Endothelial cell of umbilical vein (primary cell): ENCODE measurements at regions not wholly inside any gene's neighbourhood (a gene's known extent, or its start where the extent isn't known, plus 50 kb on each side); places are given as distances from the start of the nearest gene placed in this dataset.

Experiments
- BruUV-seq: library from RNA; stranded (reverse); fragments of 400-500 nt; replicated peaks from 2 replicates; lab custom pipeline; 2021; lab: Mats Ljungman, UMichigan
- CTCF ChIA-PET: fragments of 300-600, 350-600 bp; sonication (Branson Sonifier 250); formaldehyde crosslinking; loops from one replicate; lab custom pipeline; 2021; ENCODE audit warnings: antibody characterized with exemption, inconsistent platforms; lab: Charles Lee
- POLR2A ChIA-PET: fragments of 300-600, 350-600 bp; sonication (Branson Sonifier 250); formaldehyde crosslinking; loops from one replicate; lab custom pipeline; 2021; ENCODE audit warnings: antibody characterized with exemption, inconsistent platforms; lab: Charles Lee
- DNase-seq: peaks from one replicate; pipeline ENCODE4 v3.0.0-alpha.2; 2011; ENCODE audit warnings: low read depth, low spot score
- FAIRE-seq: peaks from 2 replicates; lab custom pipeline; 2011; peaks lifted over from hg19 to GRCh38; lab: Jason Lieb, UNC
- H2AFZ ChIP-seq: 2 replicates; pipeline ENCODE4 v1.6.0; 2012; ENCODE audit warnings: low read depth, low read length, control low read depth, inconsistent platforms
- H3K27ac ChIP-seq: 2 replicates; pipeline ENCODE4 v1.5.1; 2011; ENCODE audit warnings: low read depth, mild to moderate bottlenecking, control low read depth, low read length, moderate library complexity; ENCODE audit not compliant: insufficient read depth
- H3K27me3 ChIP-seq, 2 experiments: 2 replicates each; pipeline versions ENCODE4 v1.6.0 to v1.6.1; 2011; ENCODE audit warnings: low read length in 2 of 2, mixed read lengths in 1 of 2; ENCODE audit not compliant: control insufficient read depth in 2 of 2, insufficient read depth in 2 of 2
- H3K36me3 ChIP-seq, 2 experiments: 2 replicates in 1 of 2; 3 replicates in 1 of 2; pipeline ENCODE4 v1.5.1; 2011; ENCODE audit warnings: low read length in 2 of 2, mild to moderate bottlenecking in 1 of 2, moderate library complexity in 1 of 2; ENCODE audit not compliant: control insufficient read depth in 2 of 2, insufficient read depth in 2 of 2; ENCODE audit errors: extremely low read depth in 1 of 2
- H3K4me1 ChIP-seq: 3 replicates; pipeline ENCODE4 v1.5.1; 2011; ENCODE audit warnings: mild to moderate bottlenecking, low read length; ENCODE audit not compliant: control insufficient read depth, insufficient read depth; ENCODE audit errors: extremely low read depth
- H3K4me2 ChIP-seq: 2 replicates; pipeline ENCODE4 v1.6.1; 2011; ENCODE audit warnings: low read length, control low read depth, mixed read lengths; ENCODE audit not compliant: insufficient read depth
- H3K4me3 ChIP-seq, 3 experiments: fragments of 200-600 bp in 1 of 3; sonication (generic), shearing (Covaris generic) in 1 of 3; replicated peaks in 1 of 3; 2 replicates each; pipeline ENCODE4 v1.5.1; 2011 to 2016; ENCODE audit warnings: control low read depth in 3 of 3, low read length in 3 of 3, mild to moderate bottlenecking in 2 of 3, inconsistent platforms in 1 of 3, low read depth in 1 of 3, moderate library complexity in 1 of 3; ENCODE audit not compliant: insufficient read depth in 1 of 3
- H3K79me2 ChIP-seq: 2 replicates; pipeline ENCODE4 v1.6.0; 2012; ENCODE audit warnings: low read length, inconsistent platforms; ENCODE audit not compliant: control insufficient read depth, insufficient read depth
- H3K9ac ChIP-seq: replicated peaks from 2 replicates; pipeline ENCODE3; 2011; ENCODE audit warnings: low read length, control low read depth; ENCODE audit not compliant: insufficient read depth; ENCODE audit errors: extremely low read depth
- H3K9me1 ChIP-seq: replicated peaks from 3 replicates; pipeline ENCODE4 v1.6.0; 2011; ENCODE audit warnings: mild to moderate bottlenecking, low read length; ENCODE audit not compliant: control insufficient read depth, insufficient read depth; ENCODE audit errors: extremely low read depth
- H3K9me3 ChIP-seq: replicated peaks from 2 replicates; pipeline ENCODE4 v1.5.1; 2012; ENCODE audit warnings: low read length, inconsistent platforms; ENCODE audit not compliant: control insufficient read depth, insufficient read depth
- H4K20me1 ChIP-seq: replicated peaks from 2 replicates; pipeline ENCODE3; 2011; ENCODE audit warnings: mild to moderate bottlenecking, low read length; ENCODE audit not compliant: control insufficient read depth, insufficient read depth; ENCODE audit errors: extremely low read depth
- EZH2 ChIP-seq: IDR thresholded peaks from 2 replicates; pipeline ENCODE4 v1.6.1; 2012; ENCODE audit warnings: borderline replicate concordance, low read depth, mild to moderate bottlenecking, moderate library complexity, low read length, inconsistent platforms; ENCODE audit not compliant: severe bottlenecking
- FOS ChIP-seq: IDR thresholded peaks from 2 replicates; pipeline ENCODE4 v1.6.1; 2011; ENCODE audit warnings: mild to moderate bottlenecking, low read length, moderate library complexity, borderline replicate concordance; ENCODE audit not compliant: insufficient read depth
- GATA2 ChIP-seq: IDR thresholded peaks from 2 replicates; pipeline ENCODE4 v1.7.0; 2011; ENCODE audit warnings: low read depth, mild to moderate bottlenecking, moderate library complexity, mixed read lengths, low read length; ENCODE audit not compliant: insufficient read length, insufficient read depth
- JUN ChIP-seq: IDR thresholded peaks from 2 replicates; pipeline ENCODE4 v1.6.1; 2011; ENCODE audit warnings: borderline replicate concordance, low read depth; ENCODE audit not compliant: insufficient read length, insufficient read depth
- MYC ChIP-seq: IDR thresholded peaks from one replicate; pipeline ENCODE4 v1.6.1; 2011; ENCODE audit warnings: mild to moderate bottlenecking, low read depth, low read length
- POLR2A ChIP-seq: IDR thresholded peaks from 2 replicates; pipeline ENCODE4 v1.6.1; 2012; ENCODE audit warnings: low read depth, mild to moderate bottlenecking, control low read depth, low read length
- POLR2AphosphoS5 ChIP-seq: IDR thresholded peaks from 2 replicates; pipeline ENCODE4 v1.6.1; 2012; ENCODE audit warnings: low read depth, mild to moderate bottlenecking, control low read depth, low read length, moderate library complexity; ENCODE audit not compliant: insufficient read depth
- dilution Hi-C: fragments of 300-500 bp; cut with MboI; formaldehyde crosslinking; loops from one replicate; pipeline ENCODE4 v1.15.0; 2019; ENCODE audit warnings: low sequenced_read_pairs; ENCODE audit not compliant: extremely low pct_ligation_motif_present
- intact Hi-C: fragments of 100-400 bp; cut with micrococcal nuclease; formaldehyde crosslinking; loops from one replicate; pipeline ENCODE4 v1.10.0; 2022
- TF ChIP-seq, protein P1 (sequence below), 2 donors: IDR thresholded peaks; 1 replicate in 1 of 2; 2 replicates in 1 of 2; pipeline ENCODE4 v1.5.1; 2011; ENCODE audit warnings: low read length in 2 of 2, mild to moderate bottlenecking in 2 of 2, moderate library complexity in 2 of 2, control low read depth in 1 of 2, inconsistent platforms in 1 of 2, low read depth in 1 of 2; ENCODE audit not compliant: insufficient read depth in 1 of 2; ENCODE audit errors: extremely low read depth in 1 of 2
- TF ChIP-seq, protein P2 (sequence below): IDR thresholded peaks from 2 replicates; pipeline ENCODE4 v1.6.1; 2011; ENCODE audit not compliant: insufficient read depth, insufficient read length

DNA sequence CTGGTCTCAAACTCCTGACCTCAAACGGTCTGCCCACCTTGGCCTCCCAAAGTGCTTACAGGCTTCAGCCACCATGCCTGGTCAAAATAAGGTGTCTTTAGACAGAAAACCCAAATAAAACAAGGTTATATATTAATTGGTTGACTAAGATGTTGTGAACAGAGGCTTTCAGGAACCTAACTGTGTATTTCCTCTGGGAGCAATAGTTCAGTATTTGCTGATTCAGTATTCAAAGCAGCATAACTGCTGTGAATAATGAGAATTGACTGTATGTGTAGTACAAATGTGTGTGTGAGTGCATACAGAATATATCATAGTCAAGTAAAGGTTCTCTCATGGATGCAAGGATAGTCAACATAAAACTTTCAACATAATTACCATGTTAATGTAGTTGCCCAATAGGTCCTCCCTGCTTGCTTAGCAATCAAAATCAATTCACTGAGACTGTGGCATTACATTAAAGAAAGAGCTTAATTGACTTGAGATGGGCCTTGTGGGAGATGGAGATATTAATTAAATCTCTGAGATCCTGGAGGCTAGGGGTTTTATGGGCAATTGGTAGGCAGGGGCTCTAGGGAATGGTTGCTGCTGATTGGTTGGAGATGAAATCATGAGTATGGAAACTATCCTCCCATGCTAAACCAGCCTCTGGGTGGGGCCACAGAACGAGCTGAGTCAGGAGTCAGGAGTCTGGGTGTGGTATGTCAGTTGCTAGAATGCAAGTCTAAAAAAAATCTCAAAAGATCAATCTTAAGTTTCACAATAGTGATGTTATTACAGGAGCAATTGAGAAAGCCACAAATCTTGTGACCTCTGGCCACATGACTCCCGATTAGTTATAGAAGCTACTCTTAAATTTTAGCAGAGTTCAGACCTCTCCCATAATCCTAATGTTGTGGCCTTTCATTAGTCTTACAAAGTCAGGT, 162.7 kb downstream of the AKR1D1 start:
- Histone ChIP-seq H3K4me1 (no peaks in the 10 kb centered on the region), H3K9me3 (no peaks in the 10 kb centered on the region), H3K36me3 (no peaks in the 10 kb centered on the region), H3K9me1 (no peaks in the 10 kb centered on the region), H3K79me2 (no peaks in the 10 kb centered on the region), H4K20me1 (no peaks in the 10 kb centered on the region), H3K27ac (no peak overlapping the region), H3K4me2 (no peak overlapping the region), H3K9ac (no peak overlapping the region), H3K4me3 (no peak overlapping the region), H3K27me3 (no peaks in the 10 kb centered on the region), H2AFZ (no peak overlapping the region)
- DNase-seq (no peak), FAIRE-seq (no peak)
- TF ChIP-seq EZH2 (no peak), GATA2 (no peak), POLR2A (no peak), POLR2AphosphoS5 (no peak), JUN (no peak), FOS (no peak), MYC (no peak)
- TF ChIP-seq, protein P1, sequence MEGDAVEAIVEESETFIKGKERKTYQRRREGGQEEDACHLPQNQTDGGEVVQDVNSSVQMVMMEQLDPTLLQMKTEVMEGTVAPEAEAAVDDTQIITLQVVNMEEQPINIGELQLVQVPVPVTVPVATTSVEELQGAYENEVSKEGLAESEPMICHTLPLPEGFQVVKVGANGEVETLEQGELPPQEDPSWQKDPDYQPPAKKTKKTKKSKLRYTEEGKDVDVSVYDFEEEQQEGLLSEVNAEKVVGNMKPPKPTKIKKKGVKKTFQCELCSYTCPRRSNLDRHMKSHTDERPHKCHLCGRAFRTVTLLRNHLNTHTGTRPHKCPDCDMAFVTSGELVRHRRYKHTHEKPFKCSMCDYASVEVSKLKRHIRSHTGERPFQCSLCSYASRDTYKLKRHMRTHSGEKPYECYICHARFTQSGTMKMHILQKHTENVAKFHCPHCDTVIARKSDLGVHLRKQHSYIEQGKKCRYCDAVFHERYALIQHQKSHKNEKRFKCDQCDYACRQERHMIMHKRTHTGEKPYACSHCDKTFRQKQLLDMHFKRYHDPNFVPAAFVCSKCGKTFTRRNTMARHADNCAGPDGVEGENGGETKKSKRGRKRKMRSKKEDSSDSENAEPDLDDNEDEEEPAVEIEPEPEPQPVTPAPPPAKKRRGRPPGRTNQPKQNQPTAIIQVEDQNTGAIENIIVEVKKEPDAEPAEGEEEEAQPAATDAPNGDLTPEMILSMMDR (IDR thresholded peaks at IDR 0.05; ENCODE audit: extremely low read depth in 1 of 2, insufficient read depth in 1 of 2, low read depth in 1 of 2, low read length in 2 of 2): no peak
- TF ChIP-seq, protein P2, sequence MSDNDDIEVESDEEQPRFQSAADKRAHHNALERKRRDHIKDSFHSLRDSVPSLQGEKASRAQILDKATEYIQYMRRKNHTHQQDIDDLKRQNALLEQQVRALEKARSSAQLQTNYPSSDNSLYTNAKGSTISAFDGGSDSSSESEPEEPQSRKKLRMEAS: no peak
- no TSS peak for BruUV-seq
- intact Hi-C loops: no loop called here
- CTCF ChIA-PET: no interaction called here
- POLR2A ChIA-PET: no interaction called here
- dilution Hi-C loops: no loop called here
